Calu3 (cell line): ENCODE measurements at regions not wholly inside any gene's neighbourhood (a gene's known extent, or its start where the extent isn't known, plus 50 kb on each side); places are given as distances from the start of the nearest gene placed in this dataset.

Experiments
- BruUV-seq: library from RNA; stranded (reverse); fragments of 400-500 nt; replicated peaks from 2 replicates; lab custom pipeline; 2021; lab: Mats Ljungman, UMichigan
- CTCF ChIA-PET: fragments of 300-600 bp; sonication (Branson Sonifier 250); formaldehyde crosslinking; loops from one replicate; lab custom pipeline; 2022; ENCODE audit warnings: antibody characterized with exemption; lab: Charles Lee
- DNase-seq: peaks from one replicate; pipeline ENCODE4 v3.0.0; 2022
- H3K27ac Mint-ChIP-seq: one replicate; pipeline ENCODE4 v1.8.0; 2022; ENCODE audit warnings: mixed read lengths; ENCODE audit not compliant: unreplicated experiment
- H3K27me3 Mint-ChIP-seq: one replicate; pipeline ENCODE4 v1.8.0; 2022; ENCODE audit warnings: mixed read lengths; ENCODE audit not compliant: unreplicated experiment
- H3K36me3 Mint-ChIP-seq: one replicate; pipeline ENCODE4 v1.8.0; 2022; ENCODE audit warnings: mild to moderate bottlenecking, moderate library complexity, mixed read lengths; ENCODE audit not compliant: insufficient read depth, unreplicated experiment
- H3K4me1 Mint-ChIP-seq: one replicate; pipeline ENCODE4 v1.8.0; 2022; ENCODE audit warnings: mild to moderate bottlenecking, low read depth, mixed read lengths; ENCODE audit not compliant: unreplicated experiment
- H3K4me3 Mint-ChIP-seq: one replicate; pipeline ENCODE4 v1.8.0; 2022; ENCODE audit warnings: mild to moderate bottlenecking, low read depth, moderate library complexity, mixed read lengths; ENCODE audit not compliant: unreplicated experiment
- H3K9me3 Mint-ChIP-seq: one replicate; pipeline ENCODE4 v1.8.0; 2022; ENCODE audit warnings: low read depth, mixed read lengths; ENCODE audit not compliant: unreplicated experiment
- intact Hi-C: fragments of 100-400 bp; cut with micrococcal nuclease; formaldehyde crosslinking; loops from one replicate; pipeline ENCODE4 v1.10.0; 2022; ENCODE audit not compliant: unreplicated experiment
- TF ChIP-seq, protein P1 (sequence below): fragments of 200-600 bp; IDR thresholded peaks from one replicate; pipeline ENCODE4 v1.8.0; 2022; ENCODE audit warnings: antibody characterized with exemption; ENCODE audit not compliant: unreplicated experiment

DNA sequence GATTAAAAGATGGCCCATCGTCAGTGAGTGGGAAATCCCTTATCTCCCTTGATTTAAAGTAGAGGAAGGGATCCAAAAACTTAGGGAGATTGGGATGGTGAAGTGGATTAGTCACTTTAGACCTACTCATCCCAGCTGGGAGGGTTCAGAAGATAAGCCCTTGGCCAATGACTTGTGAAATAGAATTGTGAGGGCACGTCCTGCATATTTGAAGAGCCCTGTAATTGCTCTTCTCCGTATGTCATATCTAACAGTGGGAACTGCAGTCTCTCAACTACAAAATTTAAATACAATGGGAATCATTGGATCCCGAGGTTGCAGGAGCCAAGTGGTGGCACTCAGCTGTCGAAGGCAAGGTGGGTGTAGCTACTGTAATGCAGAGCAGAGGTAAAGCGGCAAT, 65.4 kb upstream of the C9orf72 start:
- Mint-ChIP-seq H3K9me3 (no peaks in the 10 kb centered on the region), H3K4me1 (no peaks in the 10 kb centered on the region), H3K36me3 (no peaks in the 10 kb centered on the region), H3K27ac (no peak overlapping the region), H3K27me3 (no peaks in the 10 kb centered on the region), H3K4me3 (no peak overlapping the region)
- no peak for DNase-seq
- intact Hi-C loops: no loop called here
- BruUV-seq: no TSS peak
- CTCF ChIA-PET: no interaction called here
- TF ChIP-seq, protein P1, sequence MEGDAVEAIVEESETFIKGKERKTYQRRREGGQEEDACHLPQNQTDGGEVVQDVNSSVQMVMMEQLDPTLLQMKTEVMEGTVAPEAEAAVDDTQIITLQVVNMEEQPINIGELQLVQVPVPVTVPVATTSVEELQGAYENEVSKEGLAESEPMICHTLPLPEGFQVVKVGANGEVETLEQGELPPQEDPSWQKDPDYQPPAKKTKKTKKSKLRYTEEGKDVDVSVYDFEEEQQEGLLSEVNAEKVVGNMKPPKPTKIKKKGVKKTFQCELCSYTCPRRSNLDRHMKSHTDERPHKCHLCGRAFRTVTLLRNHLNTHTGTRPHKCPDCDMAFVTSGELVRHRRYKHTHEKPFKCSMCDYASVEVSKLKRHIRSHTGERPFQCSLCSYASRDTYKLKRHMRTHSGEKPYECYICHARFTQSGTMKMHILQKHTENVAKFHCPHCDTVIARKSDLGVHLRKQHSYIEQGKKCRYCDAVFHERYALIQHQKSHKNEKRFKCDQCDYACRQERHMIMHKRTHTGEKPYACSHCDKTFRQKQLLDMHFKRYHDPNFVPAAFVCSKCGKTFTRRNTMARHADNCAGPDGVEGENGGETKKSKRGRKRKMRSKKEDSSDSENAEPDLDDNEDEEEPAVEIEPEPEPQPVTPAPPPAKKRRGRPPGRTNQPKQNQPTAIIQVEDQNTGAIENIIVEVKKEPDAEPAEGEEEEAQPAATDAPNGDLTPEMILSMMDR: no peak

DNA sequence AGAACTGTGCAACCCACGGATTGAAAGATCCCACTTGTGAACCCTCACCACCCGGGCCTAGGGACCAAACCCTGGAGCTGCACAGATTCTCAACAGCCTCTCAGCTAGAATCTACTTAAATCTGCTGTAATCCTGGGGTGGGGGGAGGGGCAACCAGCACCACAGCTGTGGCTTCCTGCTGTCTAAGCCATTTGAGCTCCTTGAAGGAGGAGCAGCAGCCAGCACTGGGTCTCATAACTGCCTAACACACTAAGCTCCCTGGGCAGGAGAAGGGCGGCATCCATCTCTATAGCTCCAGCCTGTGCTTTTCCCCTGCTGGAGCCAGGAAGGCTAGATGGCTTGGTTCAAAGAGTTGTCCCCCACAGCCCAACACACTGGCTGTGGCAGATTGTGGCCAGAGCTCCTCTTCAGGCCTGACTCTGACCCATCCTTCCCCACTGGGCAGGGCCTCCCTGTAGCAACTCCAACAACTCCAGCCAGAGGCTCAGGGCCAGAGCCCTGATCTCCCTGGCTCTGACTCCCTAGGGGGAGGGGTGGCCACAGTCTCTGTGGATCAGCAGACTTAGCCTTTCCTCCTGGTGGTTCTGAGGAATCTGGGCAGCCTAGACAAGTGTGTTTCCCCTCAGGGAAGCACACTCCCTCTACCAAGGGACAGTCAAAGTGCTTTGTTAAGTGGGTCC, 72.0 kb upstream of the C9orf72 start:
- Mint-ChIP-seq H3K36me3 (no peaks in the 10 kb centered on the region), H3K9me3 (no peaks in the 10 kb centered on the region), H3K4me3 (no peak overlapping the region), H3K4me1 (no peaks in the 10 kb centered on the region), H3K27ac (no peak overlapping the region), H3K27me3 (no peaks in the 10 kb centered on the region)
- no peak for DNase-seq
- BruUV-seq: no TSS peak
- intact Hi-C loops: no loop called here
- TF ChIP-seq, protein P1: no peak
- CTCF ChIA-PET: no interaction called here

- Mint-ChIP-seq H3K36me3 (no peaks in the 10 kb centered on the region), H3K9me3 (no peaks in the 10 kb centered on the region), H3K27ac (no peak overlapping the region), H3K4me1 (no peaks in the 10 kb centered on the region), H3K27me3 (no peaks in the 10 kb centered on the region), H3K4me3 (no peak overlapping the region)
- TF ChIP-seq, protein P1: no peak
- BruUV-seq: no TSS peak
- intact Hi-C loops: no loop called here
- CTCF ChIA-PET: no interaction called here
- DNase-seq: no peak
Observed at GRCh38 chr9:27653246-27653645, 80.0 kb upstream of the C9orf72 start.

DNA sequence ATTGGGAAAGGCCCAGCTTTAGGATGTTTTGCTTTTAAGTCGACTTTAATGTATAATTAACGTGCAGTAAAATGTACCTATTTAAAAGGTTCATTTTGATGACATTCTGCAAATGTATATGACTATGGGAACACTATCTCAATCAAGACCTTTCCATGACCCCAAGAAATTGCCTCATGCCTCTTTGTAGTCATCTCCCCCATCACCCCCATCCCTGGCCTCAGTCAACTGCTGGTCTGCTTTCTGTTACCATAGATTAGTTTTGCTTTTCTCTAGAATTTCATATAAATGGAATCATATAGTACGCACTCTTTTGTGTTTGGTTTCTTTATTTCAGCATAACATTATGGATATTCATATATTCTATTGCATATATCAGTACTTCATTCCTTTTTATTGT, 80.7 kb upstream of the C9orf72 start:
- intact Hi-C loops: no loop called here
- Mint-ChIP-seq H3K4me3 (no peak overlapping the region), H3K27ac (no peak overlapping the region), H3K36me3 (no peaks in the 10 kb centered on the region), H3K27me3 (no peaks in the 10 kb centered on the region), H3K4me1 (no peaks in the 10 kb centered on the region), H3K9me3 (no peaks in the 10 kb centered on the region)
- TF ChIP-seq, protein P1: no peak
- BruUV-seq: no TSS peak
- CTCF ChIA-PET: no interaction called here
- DNase-seq: no peak
